GM23248 (cell line): ENCODE measurements at regions not wholly inside any gene's neighbourhood (a gene's known extent, or its start where the extent isn't known, plus 50 kb on each side); places are given as distances from the start of the nearest gene placed in this dataset.

ENCODE experiments used
- EZH2 ChIP-seq: fragments of 200-600 bp; sonication (generic); IDR thresholded peaks from 2 replicates; pipeline ENCODE4 v1.6.1; 2018; ENCODE audit warnings: antibody characterized with exemption, mild to moderate bottlenecking; ENCODE audit not compliant: insufficient read depth, poor library complexity, severe bottlenecking
- EZH2phosphoT487 ChIP-seq: fragments of 200-600 bp; sonication (generic); IDR thresholded peaks from 2 replicates; pipeline ENCODE4 v1.6.1; 2018; ENCODE audit warnings: antibody characterized with exemption, moderate library complexity, mild to moderate bottlenecking, low read depth; ENCODE audit not compliant: insufficient read depth

DNA sequence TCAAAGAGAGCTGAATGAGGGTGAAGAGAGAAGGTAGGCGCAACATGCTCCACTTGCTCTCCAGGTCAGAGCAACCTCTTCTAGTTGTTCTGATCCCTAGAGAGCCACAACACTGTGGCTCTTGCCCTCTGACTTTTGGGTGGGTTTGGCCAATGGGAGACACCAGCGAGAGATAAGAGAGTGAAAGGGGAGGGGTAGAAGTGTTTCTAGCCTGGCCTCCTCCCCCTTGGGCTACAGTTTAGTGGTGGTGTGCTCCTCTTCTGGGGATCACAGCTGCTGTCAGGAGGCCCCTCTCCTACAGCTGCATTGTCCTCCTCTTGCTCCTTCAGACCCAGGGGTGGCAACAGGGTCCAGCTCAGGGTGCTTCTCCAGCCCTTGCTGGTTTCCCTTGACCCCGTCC, 454.8 kb downstream of the FUT8 start:
- no peak for TF ChIP-seq EZH2phosphoT487
- TF ChIP-seq EZH2: no peak
